ENCODE measurements at regions not wholly inside any gene's neighbourhood (a gene's known extent, or its start where the extent isn't known, plus 50 kb on each side); places are given as distances from the start of the nearest gene placed in this dataset.
"Not testable (repeated sequence)": the region's sequence is repeated elsewhere in the genome, so short reads cannot be mapped to it uniquely, and the experiment has no call there.

- ATAC-seq; intact Hi-C loops (cut with DNase I); DNase-seq (ENCODE audit: missing footprints): not testable (repeated sequence)
Measured at GRCh38 chr6:103801901-103802479, 1057.7 kb downstream of the HACE1 start.

- no peak for ATAC-seq
- no peak for DNase-seq (ENCODE audit: missing footprints)
- intact Hi-C loops (cut with DNase I), result no loop called here
Measured at GRCh38 chr6:103799971-103800670, 1059.6 kb downstream of the HACE1 start.

GRCh38 chr6:103798166-103798565 lies 1061.6 kb downstream of the HACE1 start:
- intact Hi-C loops (cut with DNase I), result no loop called here
- no peak for ATAC-seq
- DNase-seq (ENCODE audit: missing footprints), result no peak

GRCh38 chr6:103797738-103798137 lies 1062.0 kb downstream of the HACE1 start:
- no peak for ATAC-seq

GRCh38 chr6:103791458-103791857 lies 1068.3 kb downstream of the HACE1 start:
- intact Hi-C loops (cut with DNase I), result no loop called here

More at GRCh38 chr6:103797738-103798137, 1062.0 kb downstream of the HACE1 start:
- intact Hi-C loops (cut with DNase I), result no loop called here
- no peak for DNase-seq (ENCODE audit: missing footprints)

GRCh38 chr6:103784117-103784516 lies 1075.6 kb downstream of the HACE1 start:
- ATAC-seq, result no peak
- intact Hi-C loops (cut with DNase I), result no loop called here
- no peak for DNase-seq (ENCODE audit: missing footprints)

More at GRCh38 chr6:103791458-103791857, 1068.3 kb downstream of the HACE1 start:
- DNase-seq (ENCODE audit: missing footprints) (no peak), ATAC-seq (no peak)

GRCh38 chr6:103783329-103783728 lies 1076.4 kb downstream of the HACE1 start:
- ATAC-seq, result no peak
- no peak for DNase-seq (ENCODE audit: missing footprints)
- intact Hi-C loops (cut with DNase I), result no loop called here

GRCh38 chr6:103769431-103769830 lies 1090.3 kb downstream of the HACE1 start:
- DNase-seq (ENCODE audit: missing footprints) (no peak), ATAC-seq (no peak)
- intact Hi-C loops (cut with DNase I), result no loop called here

- intact Hi-C loops (cut with DNase I), result no loop called here
- no peak for ATAC-seq
- DNase-seq (ENCODE audit: missing footprints), result no peak
Measured at GRCh38 chr6:103750603-103751002, 1109.1 kb downstream of the HACE1 start.

GRCh38 chr6:103734016-103734415 lies 1125.7 kb downstream of the HACE1 start:
- intact Hi-C loops (cut with DNase I), result no loop called here
- ATAC-seq (no peak), DNase-seq (ENCODE audit: missing footprints) (no peak)

- ATAC-seq, result no peak
- DNase-seq (ENCODE audit: missing footprints), result no peak
- intact Hi-C loops (cut with DNase I), result no loop called here
Measured at GRCh38 chr6:103729658-103730057, 1130.1 kb downstream of the HACE1 start.

GRCh38 chr6:103723438-103724322 lies 1136.0 kb downstream of the HACE1 start:
- ATAC-seq, result no peak
- DNase-seq (ENCODE audit: missing footprints), result no peak
- intact Hi-C loops (cut with DNase I), result no loop called here

GRCh38 chr6:103722683-103723082 lies 1137.0 kb downstream of the HACE1 start:
- intact Hi-C loops (cut with DNase I), result no loop called here
- ATAC-seq (no peak), DNase-seq (ENCODE audit: missing footprints) (no peak)

GRCh38 chr6:103721923-103722322 lies 1137.8 kb downstream of the HACE1 start:
- intact Hi-C loops (cut with DNase I), result no loop called here
- no peak for ATAC-seq
- DNase-seq (ENCODE audit: missing footprints), result no peak

- ATAC-seq (no peak), DNase-seq (ENCODE audit: missing footprints) (no peak)
- intact Hi-C loops (cut with DNase I), result no loop called here
Measured at GRCh38 chr6:103720393-103720792, 1139.3 kb downstream of the HACE1 start.

GRCh38 chr6:103719545-103719944 lies 1140.2 kb downstream of the HACE1 start:
- ATAC-seq (no peak), DNase-seq (ENCODE audit: missing footprints) (no peak)
- intact Hi-C loops (cut with DNase I), result no loop called here

- DNase-seq (ENCODE audit: missing footprints), result no peak
- no peak for ATAC-seq
- intact Hi-C loops (cut with DNase I), result no loop called here
Measured at GRCh38 chr6:103715269-103715668, 1144.5 kb downstream of the HACE1 start.

- DNase-seq (ENCODE audit: missing footprints); ATAC-seq; intact Hi-C loops (cut with DNase I): not testable (repeated sequence)
Measured at GRCh38 chr6:103709236-103709635, 1150.5 kb downstream of the HACE1 start.

GRCh38 chr6:103707596-103708325 lies 1152.0 kb downstream of the HACE1 start:
- DNase-seq (ENCODE audit: missing footprints), result no peak
- ATAC-seq, result no peak
- intact Hi-C loops (cut with DNase I), result no loop called here

All from Right ventricle myocardium inferior (tissue), 1 donor.